ENCODE measurements at regions not wholly inside any gene's neighbourhood (a gene's known extent, or its start where the extent isn't known, plus 50 kb on each side); places are given as distances from the start of the nearest gene placed in this dataset.
A peak's percentile ranks its signal among the peaks of the same experiment; 100 is the strongest.

DNA sequence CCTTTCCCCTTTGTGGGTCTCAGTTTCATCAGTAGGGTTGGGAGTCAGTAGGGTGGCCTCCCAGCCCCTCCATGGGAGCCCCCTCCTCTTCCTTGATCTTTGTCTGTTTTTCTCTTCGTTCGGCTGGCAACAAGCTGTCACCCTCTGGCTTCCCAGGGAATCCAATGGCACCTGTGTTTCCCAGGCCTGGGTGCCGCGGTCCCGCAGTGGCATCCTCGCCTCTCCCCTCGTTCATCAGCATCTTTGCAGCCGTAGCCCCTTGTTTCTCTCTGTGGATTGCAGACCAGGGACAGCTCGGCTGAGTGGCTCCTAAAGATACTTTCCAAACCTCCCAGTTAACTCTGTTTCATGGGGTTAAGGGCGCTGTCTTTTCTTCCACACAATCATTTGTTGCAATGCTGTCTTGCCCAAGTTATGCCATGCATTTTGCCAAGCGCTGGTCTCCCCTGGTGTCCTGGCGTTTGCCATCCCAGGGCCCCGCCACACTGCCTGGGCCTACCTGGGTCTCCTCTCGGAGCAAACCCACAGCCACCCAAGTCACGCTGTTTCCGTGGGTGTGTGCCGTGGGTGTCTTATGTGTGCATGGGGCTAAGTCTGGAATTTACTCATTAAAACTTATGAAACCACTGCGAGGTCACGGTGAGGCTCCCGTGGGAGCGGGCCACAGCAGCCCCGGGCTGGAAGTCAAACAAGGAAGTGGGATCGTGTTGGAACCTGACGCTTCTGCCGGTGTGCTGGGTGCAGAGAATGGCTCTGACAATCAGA, 189.4 kb upstream of the SHH start:
- no peak for DNase-seq

DNA sequence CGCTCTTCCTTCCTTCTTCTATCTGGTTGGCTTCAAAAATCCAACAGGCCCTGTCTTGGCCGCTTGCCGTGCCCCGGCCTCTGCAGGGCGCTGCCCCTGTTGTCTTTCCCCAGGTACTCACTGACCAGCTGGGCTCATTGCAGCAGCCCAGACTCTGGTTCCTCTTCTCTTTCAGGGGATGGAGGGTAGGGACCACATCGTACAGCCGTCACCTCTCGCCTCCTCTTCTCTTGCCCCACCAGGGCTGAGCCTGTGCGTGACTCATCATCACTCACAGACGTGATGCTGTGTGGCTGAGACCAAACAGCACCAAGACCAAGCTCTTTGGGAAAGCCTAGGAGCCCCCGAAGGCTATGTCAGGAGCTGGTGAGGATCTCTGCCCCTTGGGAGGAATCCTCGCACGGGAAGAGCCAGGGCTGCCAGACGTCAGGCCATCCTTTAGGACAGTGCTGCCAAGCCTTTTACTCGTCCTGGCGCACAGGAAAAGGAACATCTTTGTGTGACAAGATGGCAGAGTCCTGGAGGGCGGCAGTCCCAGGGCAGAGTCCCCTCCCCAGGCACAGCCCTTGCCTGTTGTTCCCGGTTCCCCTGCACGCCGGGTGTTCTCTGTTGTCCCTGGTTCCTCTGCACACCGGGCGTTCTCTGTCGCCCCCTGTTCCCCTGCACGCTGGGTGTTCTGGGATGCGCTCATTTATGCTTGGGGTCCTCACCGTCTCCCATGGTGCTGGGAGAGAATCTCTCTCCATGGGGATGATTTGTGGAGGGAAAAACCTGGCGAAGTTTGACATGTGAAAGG, 188.5 kb upstream of the SHH start:
- no peak for DNase-seq

DNA sequence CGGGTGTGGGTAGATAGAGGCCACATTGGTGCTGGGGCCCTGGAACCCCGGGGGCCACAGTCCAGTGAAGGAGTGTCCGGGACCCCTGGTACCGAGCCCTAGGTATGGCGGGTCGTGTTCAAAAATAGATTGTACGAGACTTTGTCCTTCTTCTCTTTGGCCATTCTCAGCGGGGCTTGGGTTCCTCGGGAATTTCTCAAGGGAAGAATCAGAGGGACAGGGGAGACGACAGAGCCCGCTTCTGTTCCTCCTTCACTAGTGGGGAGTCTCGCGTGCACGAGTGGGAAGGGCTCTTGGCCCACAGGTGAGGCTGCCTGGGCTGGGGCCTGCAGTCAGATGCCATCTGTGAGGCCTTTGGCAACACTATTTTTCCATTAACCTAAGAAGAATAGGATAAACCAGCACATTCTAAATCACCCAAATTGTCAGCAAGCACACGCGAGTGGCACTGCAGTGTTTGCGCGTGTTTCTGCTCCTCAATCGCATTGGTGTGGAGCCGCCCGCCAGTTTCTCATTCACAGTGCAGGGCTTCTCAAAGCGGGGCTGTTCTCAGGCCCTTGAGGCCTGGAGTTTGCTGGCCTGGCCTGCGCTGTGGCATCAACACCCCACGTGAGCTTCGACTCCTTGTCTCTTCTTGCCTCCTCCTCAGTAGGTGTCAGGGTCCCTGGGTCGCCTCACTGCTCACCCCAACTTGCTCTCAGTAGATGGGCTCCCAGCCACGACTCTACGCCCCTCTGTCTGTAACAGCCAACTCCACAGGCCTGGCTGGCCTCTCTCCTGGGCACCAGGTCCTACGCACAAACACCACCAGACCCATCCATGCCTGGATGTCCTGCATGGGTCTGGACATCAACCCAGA, 187.6 kb upstream of the SHH start:
- DNase-seq = no peak

DNA sequence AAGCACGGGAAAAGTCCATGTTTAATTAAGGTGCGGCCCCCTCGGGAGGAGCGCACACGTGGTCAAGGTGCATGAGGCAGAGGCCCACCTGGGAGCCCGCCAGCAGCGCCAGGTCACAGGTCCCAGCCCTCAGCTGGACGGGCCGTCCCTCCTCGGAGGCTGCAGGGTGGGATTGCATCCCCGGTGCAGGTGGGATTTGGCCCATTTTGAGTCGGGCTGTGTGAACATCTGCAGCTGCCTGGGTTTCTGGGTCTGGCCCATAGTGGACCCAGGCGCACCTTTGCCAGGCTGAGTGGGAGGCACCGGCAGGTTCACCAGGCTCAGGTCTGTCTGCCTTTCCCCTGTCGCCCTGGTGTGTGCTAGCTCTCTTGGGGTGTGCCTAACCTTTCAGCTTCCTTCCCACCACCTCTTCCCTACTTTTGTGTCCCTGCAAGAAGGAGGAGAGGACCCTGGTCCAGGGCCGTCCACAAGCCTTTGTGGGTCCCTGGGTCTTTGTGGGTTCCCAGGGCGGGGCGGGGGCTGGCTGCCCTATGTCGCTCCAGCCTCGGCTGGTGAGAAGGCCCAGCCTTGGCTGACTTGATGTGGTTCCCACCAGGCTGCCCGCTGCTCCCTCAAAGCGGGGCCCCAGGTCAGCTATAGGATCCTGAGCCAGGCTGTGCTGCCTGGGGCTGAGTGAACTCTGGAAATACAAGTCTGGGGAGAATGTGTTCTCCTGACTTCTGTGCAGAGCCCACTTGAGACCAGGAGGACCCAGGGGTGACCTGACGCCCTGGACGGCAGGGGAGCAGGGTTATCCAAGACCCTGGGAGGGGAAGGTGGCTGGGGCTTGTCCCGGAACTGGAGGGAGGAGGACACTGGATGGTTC, 186.7 kb upstream of the SHH start:
- no peak for DNase-seq

DNA sequence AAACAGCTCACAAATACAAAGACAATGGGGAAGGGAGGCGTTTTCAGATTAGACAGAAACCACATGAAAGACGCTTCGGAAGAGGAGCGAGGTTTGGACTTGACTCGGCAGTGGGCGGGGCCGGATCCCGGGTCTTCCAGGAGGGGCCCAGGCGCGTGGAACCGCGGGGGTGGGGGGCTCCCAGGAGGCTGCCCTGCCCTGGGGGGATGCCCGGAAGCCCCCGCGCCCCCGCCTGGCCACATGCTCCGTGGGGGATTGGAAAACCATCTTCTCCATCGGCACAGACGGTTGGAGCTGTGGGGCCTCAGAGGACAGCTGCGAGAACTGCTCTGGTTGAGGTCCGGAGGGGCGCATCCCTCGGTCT, 186.0 kb upstream of the SHH start:
- peak in 1 of 2 donors; percentile 27 for DNase-seq

DNA sequence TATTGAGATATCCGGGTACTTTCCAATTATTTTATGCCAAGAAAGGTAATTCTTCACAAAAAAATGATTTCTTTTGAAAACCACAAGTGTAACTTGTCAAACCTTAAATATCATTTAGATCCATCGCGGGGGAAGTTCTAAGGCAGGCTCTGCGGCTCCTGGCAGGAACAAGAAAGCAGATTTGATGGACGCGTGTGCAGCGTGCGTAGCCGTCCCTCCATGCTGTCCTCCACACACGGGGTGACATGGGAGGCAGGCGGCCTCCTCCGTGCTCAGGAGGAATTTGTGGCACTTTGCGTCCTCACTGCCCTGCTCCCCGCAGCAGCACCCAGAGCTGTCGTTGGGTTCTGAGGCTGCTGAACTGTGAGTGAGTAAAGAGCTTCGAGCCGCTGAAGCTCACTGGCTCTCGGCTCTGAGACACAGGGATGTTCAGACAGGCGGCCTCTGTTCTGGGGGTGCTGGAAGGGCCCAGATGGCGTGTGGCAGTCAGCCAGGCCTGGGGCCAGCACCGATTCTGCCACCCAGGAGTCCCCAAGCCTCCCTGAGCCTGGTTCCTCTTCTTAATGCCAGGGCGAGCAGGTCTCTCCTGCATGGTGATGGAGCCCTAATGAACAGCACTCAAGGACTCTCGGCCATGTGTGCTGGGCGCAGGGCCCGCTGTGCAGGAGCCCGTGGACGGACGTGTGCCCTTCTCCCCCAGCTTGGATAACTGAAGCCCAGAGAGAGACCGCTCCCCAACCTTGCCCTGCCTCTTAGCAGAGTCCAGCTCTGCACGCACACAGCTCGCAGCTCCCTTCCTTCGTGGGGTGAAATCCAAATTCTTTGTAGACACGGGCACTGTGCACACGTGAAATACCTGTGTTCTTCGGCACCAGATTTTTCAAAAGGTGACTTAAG, 185.4 kb upstream of the SHH start:
- no peak for DNase-seq

DNA sequence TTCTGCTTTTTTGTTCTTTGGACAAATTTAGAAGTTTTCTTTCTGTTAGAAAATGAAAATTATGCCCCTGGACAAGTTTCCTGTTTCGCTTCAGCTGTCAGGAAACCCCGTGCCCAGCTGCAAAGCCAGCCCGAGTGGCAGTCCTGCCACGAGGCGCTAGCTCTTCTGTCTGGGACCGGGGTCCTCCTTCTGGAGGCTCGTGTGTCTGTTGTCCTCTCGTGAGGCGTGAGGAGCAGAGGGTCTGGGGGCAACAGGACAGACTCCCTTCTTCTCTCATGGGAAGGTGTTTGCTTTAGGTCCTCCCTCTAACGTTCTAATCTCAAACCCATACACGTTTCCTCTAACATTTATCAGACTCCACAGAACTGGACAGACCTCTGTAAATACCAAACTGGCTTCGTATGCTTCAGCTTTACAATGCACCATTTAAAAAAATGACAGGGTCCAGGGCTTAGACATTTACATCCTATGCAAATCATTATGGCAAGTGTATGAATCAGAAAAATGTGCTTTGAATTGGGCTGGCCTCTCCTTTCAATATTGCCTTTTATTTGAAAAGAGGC, 184.5 kb upstream of the SHH start:
- no peak for DNase-seq

DNA sequence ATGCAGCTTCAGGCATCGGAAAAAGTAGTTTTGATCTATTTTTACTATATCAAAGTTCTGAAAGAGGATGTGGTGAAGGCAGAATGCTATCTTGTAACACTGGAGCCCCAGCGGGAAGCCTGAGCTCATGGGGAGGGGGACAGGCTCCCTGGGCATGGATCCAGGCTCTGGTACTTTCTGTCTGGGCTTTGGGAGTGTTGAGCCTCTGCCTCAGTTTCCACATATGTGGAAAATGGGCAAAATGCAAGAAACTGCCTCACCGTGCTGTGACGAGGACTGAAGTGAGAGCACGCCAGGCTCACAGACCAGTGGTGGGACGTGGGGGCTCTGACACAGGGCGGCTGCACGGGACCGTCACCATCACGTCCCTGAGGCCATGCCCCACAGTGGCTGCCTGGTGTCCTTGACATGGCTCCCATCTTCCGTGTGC, 182.9 kb upstream of the SHH start:
- DNase-seq = no peak

DNA sequence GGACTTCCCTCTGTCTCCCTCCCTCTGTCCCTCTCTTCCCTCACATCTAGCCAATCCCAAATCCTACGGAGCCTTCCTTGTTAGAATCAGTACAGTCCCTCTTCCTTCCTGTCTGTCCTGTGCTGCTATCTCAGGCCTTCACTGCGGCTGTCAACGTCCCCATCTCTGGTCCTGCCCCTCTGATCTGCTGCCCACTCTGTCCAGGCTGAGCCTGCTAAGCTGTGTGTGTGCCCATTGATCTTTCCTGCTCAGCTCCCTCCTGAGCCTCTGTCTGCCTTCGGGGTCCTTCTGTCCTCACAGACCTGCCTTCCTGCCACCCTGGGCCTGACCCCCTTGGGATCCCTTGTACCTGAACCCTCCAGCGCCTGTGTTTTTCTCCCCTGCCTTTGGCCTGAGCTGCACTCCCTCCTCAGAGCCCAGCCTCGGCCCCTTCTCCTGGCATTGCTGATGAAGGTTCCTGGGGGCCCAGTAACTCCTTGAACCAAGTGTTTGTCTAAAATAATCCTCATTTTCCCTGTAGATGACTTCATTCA, 182.1 kb upstream of the SHH start:
- no peak for DNase-seq

DNA sequence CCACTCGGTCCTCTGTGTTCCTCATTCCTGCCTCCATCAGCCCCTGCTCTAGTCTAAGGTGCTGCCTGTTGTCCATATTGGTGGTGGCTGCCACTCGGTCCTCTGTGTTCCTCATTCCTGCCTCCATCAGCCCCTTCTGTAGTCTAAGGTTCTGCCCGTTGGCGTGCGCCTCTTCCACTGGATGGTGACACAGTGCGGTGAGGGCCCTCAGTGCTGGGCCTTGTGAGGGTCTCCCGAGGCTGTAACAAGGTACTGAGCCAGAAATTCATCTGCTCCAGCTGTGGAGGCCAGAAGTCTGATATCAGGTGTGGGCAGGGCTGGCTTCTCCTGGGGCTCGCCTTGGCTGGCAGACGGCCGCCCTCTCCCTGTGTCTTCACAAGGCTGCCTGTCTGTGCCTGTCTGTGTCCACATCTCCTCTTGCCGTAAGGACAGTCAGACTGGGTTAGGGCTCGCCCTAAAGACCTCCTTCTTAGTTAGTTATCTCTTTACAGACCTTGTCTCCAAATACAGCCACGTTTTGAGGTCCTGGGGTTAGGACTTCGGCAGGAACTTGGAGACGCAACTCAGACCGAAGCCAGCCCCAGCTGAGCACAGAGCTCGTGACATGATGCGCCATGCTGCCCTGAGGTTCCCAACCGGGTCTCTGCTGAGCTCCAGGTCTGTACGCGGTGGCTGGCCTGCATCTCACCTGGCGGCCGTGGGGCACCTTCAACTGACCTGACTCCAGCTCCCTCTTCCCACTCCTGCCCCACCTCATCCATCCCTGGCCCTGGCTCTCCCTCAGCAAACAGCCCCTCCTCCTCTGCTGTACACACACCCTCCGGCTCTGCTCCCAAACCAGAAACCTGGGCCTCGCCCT, 181.4 kb upstream of the SHH start:
- no peak for DNase-seq

DNA sequence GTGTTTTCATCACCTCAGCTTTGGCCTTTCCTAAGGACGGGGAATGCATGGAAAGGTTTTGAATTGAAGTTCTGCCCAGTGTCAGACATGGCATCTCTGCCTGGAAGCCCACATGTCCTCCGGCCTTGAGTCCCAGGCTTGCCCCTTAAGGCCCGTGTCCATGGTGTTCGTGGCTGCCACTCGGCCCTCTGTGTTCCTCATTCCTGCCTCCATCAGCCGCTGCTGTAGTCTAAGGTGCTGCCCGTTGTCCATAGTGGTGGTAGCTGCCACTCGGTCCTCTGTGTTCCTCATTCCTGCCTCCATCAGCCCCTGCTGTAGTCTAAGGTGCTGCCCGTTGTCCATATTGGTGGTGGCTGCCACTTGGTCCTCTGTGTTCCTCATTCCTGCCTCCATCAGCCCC, 180.7 kb upstream of the SHH start:
- no peak for DNase-seq

DNA sequence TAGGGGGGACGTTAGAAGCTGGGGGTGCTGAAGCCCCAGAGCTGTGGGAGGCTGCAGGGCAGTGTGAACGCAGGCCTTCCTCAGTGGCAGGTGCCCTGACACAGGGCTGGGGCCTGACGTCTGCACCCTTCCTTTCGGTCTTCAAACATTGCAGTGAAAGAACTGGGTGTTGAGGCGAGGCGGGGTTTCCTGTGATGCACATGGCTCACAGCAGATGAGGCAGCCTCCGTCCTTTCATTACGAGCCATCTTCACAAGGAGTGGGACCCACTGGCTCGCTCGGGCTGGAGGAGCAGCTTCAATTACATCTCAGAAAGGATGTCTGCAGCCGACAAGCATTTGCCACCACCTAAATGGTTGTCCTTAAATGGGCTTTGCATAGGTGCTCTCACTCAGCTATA, 180.3 kb upstream of the SHH start:
- no peak for DNase-seq

DNA sequence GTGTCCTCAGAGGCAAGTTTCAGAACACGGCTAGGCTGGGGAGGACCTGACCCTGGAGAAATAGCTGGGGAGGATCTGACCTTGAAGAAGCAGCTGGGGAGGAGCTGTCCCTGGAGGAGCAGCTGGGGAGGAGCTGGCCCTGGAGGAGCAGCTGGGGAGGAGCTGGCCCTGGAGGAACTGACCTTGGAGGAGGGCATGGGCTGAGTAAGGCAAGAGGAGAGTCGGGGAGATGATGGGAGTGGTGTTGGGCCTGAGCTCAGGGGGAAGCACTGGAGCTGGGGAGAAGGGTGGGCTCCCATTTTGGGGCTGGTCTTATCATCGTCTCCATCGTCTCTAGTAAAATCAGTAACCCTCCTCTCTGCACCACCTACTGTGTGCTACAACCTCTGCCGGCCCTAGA, 179.8 kb upstream of the SHH start:
- DNase-seq = no peak

DNA sequence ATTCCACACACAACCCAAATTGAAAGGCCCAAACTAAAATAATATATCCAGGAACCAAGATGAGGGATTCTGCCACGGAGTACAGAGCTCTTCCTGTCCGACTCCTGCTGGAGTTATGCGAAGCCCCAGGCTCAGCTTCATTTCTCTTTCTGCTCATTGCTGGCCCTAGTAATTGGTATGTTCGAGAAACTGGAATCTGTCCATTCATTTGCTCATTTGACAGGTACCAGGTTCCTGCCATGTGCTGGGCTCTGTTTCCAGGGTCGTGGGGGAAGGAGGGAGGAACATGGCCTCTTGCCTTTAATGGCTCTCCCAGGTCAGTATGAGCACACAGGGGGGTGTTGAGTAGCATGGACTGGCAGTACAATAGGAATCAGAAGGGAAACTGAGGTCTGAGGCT, 179.2 kb upstream of the SHH start:
- DNase-seq = no peak

DNA sequence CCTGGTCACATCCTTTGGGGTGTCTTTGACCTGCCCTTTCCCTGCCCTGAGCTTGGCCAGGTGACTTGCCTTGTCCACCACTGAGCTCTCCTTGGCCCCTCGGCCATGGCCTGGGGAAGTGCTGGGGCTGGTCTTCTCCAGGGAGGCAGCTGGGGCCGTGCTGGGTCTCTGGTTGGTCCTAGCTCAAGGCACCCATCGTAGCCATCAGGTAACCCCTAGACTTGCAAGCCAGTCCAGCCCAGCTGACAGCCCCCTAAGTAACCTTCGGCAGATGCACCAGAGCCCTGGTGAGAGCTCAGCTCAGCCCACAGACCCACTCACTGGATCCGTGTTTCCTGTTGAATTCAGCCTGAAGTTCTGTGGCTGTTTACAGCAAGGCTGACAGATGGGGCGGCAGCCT, 176.2 kb upstream of the SHH start:
- DNase-seq = no peak

DNA sequence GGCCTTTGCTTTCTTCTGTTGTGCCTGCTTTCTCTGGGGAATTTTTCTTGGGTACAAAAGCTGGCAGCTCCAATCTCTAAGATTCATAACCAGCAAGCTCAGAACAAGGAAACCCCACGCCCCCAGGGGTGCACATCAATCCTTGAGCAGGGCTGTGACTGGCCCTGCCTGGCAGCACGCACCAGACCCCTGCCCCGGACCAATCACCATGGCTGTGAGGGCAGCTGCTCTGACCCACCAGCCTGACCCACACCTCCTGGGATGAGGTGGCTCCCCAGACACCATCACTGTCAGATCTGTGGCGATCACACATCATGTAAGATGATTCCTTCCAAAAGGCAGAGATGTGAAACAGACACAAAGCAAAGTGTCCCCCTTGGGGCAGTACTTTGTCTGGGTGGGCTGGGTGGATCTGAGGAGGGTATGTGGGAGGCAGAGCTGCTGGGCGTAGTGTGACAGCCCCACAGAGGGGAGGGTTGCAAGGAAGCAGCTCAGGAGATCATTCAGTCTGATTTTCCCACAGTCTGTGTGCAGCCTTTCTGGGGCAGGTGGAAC, 175.5 kb upstream of the SHH start:
- no peak for DNase-seq

DNA sequence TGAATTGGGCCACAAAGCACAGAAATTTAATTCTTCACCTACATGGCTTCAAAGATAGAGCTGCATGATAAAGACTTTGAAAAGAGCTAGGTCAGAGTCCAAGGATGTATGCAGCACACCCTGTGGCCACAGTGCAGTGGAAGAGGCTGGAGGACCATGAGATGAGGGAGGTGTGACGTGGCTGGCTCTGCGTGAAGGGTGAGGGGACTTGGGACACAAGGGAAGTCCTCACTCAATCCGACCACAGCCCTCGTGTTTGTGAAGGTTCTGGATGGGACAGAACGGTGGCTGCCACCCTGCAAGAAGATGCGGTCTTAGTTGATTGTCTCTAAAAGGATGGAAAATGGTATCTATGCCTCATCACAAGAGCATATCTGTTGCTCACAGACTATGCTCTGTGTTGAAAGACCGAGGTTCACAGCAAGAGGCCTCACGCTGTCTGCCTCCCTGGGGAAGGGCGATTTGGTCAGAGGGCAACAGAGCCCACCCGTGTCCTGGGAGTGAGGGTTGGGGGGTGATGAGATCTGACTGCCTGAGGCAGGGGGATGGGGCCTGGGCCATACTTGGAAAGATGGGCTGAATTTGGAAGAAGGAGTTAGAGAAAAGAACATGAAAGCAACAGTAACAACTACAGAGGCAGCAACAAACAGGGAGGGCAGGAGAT, 174.4 kb upstream of the SHH start:
- DNase-seq = no peak

DNA sequence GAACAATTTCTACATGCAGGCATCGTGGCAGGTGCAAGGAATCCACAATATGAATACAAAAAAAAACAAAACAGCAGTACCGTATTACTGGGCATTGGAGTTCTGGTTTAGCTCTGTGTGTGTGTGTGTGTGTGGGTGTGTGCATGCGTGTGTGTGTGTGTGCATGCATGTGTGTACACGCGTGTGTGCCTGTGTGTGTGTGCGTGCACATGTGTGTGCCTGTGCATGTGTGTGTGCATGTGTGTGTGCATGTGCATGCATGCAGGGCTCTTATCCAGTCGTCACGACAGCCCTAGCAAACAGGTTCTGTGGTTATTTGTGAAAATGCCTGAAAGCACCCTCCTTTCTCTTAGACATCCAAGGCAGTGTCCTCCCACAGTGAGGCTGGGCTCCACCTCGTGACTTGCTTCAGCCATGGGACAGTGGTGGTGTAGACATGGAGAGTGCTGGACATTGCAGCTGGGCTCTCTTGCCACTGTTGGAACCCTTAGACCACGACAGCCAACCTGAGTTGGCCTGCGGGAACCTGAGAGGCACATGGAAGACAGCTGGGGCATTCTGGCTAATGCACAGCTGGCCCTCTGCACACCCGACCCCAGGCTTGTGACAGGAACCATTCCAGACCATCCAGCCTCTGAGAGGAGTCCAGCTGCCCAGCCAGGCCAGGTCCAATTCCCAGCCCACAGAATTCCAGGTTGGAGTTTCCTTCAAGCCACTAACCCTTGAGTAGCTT, 173.4 kb upstream of the SHH start:
- DNase-seq = no peak
